Esophagus (tissue), 2 donors: ENCODE measurements at regions not wholly inside any gene's neighbourhood (a gene's known extent, or its start where the extent isn't known, plus 50 kb on each side); places are given as distances from the start of the nearest gene placed in this dataset.

Experiments used
- H3K27ac ChIP-seq, 2 donors: one replicate each; pipeline ENCODE4 v1.5.1; 2013; ENCODE audit warnings: low read depth in 2 of 2, mild to moderate bottlenecking in 2 of 2, inconsistent platforms in 1 of 2, low read length in 1 of 2, moderate library complexity in 1 of 2
- H3K27me3 ChIP-seq, 2 donors: one replicate each; pipeline ENCODE4 v1.6.1; 2013; ENCODE audit warnings: low read length in 2 of 2, control low read depth in 1 of 2, mild to moderate bottlenecking in 1 of 2; ENCODE audit not compliant: insufficient read depth in 2 of 2, control insufficient read depth in 1 of 2
- H3K36me3 ChIP-seq, 2 donors: one replicate each; pipeline ENCODE4 v1.6.1; 2013; ENCODE audit warnings: low read length in 1 of 2; ENCODE audit not compliant: control insufficient read depth in 2 of 2, insufficient read depth in 2 of 2
- H3K4me1 ChIP-seq, 2 donors: one replicate each; pipeline ENCODE4 v1.6.1; 2013; ENCODE audit warnings: low read length in 1 of 2; ENCODE audit not compliant: control insufficient read depth in 2 of 2, insufficient read depth in 2 of 2
- H3K4me3 ChIP-seq, 2 donors: one replicate each; pipeline ENCODE4 v1.5.1; 2013; ENCODE audit warnings: low read length in 2 of 2, mild to moderate bottlenecking in 2 of 2, low read depth in 1 of 2, moderate library complexity in 1 of 2
- H3K9me3 ChIP-seq, 2 donors: one replicate each; pipeline ENCODE4 v1.6.1; 2013; ENCODE audit warnings: mild to moderate bottlenecking in 2 of 2, low read depth in 1 of 2, low read length in 1 of 2, moderate library complexity in 1 of 2; ENCODE audit not compliant: control insufficient read depth in 2 of 2, insufficient read depth in 1 of 2
- WGBS, 2 donors: extraction: QIAGEN DNeasy Blood & Tissue Kit; methylation state at CpG; one replicate each; pipeline ENCODE4 v1.1.7; 2013; 5-methylcytosine and 5-hydroxymethylcytosine counted together
- donor health status: healthy with polysubstance abuse.
- donor health status: Bipolar disorder and iron deficiency.

DNA sequence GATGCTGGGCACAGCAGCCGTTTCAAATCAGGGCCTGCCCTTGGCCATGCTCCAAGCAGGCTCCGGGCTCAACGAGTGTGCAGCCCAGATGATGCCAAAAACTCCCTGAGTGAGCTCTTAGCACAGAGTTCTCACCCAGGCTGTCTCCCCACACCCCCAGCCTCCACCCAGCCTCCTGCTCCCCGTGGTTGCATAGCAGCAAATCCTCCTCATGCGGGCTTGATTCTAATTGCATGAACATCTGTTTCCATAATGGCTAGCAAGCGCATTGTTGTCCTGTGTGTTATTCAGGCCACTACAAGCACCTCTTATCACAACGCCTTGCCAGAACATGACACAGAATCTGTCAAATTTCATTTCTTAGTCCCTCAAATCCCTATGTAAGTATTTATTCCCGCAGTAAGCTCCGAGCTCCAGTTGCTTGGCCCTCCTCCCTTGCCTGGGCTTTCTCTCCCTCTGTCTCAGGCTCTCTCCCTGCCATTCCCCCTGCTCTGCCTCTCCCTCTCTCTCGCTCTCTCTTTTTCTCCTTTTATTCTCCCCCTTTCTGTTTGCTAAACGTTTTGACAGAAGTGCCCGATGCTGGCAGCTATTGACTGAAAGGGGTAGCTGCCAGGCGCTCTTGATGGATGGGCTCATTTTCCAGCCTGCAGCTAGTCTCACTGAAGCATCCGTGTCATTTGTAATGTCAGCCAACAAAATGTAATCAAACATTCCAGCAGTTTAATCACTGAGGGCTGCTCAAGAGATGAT, 306.5 kb downstream of the IL20RB start:
- WGBS, 2 donors, result 14 to 20% methylated on average over 14 of the region's 14 CpGs
- Histone ChIP-seq H3K27me3 (no peaks in the 10 kb centered on the region), H3K27ac (no peak overlapping the region)

DNA sequence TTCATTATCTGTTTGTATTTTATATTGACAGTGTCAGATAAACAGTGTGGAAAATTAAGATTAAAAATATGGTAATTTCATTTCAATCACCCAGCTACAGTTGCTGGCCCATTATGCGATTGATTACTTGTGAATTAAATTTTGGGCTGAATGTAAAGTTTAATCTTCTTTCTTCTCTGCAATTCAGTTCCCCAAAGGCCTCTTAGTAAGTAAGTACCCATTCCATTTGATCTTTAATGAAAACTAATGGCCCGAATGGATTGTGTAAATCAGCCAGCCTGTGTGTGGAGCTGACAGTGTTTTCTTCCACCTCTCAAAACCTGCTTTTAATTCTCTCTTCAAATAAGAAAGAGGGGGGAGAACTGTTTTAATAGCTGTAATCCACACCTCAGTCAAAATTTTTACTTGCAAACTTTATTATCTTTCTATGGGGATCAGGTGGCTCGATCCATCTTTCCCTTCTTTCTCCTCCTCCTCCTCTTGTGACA, 307.1 kb downstream of the IL20RB start:
- Histone ChIP-seq H3K36me3 (no peaks in the 10 kb centered on the region), H3K4me3 (no peak overlapping the region), H3K9me3 (no peaks in the 10 kb centered on the region), H3K27me3 (no peaks in the 10 kb centered on the region), H3K27ac (no peak overlapping the region), H3K4me1 (peaks cover 0 to 2% of the 10 kb centered on the region in 2 donors)
- 48 to 49% methylated on average over 3 of the region's 3 CpGs for WGBS, 2 donors

More for the DNA sequence above, 306.5 kb downstream of the IL20RB start:
- no peaks in the 10 kb centered on the region for H3K36me3 ChIP-seq
- no peaks in the 10 kb centered on the region for H3K9me3 ChIP-seq
- peaks cover 0 to 2% of the 10 kb centered on the region in 2 donors for H3K4me1 ChIP-seq
- H3K4me3 ChIP-seq, result no peak overlapping the region

DNA sequence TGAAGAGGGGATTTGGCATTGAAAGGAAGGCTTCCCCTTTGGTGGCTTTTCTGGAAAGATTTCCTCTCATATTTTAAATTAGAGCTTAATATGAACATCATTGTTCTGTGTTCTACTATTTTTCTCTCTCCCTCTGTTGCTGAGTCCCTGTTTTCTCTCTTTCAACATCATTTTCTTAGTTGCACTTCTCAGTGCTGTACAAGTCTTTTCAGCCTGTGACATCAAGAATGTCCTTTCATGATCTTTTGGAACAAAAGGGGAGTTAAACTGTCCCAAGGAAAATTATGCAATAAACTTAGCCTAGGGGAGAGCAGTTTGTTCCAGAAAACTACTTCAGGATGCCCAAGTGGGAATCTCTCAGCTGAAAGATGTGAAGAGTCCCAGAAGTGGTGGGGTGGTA, 325.1 kb downstream of the IL20RB start:
- Histone ChIP-seq H3K36me3 (no peaks in the 10 kb centered on the region), H3K4me1 (no peaks in the 10 kb centered on the region), H3K27me3 (no peaks in the 10 kb centered on the region), H3K4me3 (no peak overlapping the region), H3K27ac (no peak overlapping the region), H3K9me3 (no peaks in the 10 kb centered on the region)

DNA sequence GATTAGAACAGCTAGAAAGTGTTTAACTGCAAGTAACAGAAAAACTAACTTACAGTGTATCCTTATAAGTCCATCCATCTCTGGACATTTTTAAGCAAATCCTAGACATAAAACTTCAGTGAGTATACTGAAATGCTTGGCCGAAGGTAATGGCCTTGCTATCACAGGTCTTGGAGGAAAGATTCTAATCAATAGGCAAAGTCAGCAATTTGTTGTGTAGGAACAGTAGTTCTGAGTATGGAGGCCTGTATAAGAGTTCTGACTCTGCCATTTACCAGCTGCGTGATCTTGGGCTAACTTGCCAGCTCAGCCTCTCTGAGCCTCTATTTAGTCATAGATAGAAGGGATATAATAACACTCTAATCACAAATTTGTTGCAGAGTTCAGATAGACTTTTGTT, 328.1 kb downstream of the IL20RB start:
- Histone ChIP-seq H3K9me3 (no peaks in the 10 kb centered on the region), H3K36me3 (no peaks in the 10 kb centered on the region), H3K27ac (no peak overlapping the region), H3K27me3 (no peaks in the 10 kb centered on the region), H3K4me3 (no peak overlapping the region), H3K4me1 (no peaks in the 10 kb centered on the region)
- 80 to 87% methylated on average over 2 of the region's 2 CpGs for WGBS, 2 donors

DNA sequence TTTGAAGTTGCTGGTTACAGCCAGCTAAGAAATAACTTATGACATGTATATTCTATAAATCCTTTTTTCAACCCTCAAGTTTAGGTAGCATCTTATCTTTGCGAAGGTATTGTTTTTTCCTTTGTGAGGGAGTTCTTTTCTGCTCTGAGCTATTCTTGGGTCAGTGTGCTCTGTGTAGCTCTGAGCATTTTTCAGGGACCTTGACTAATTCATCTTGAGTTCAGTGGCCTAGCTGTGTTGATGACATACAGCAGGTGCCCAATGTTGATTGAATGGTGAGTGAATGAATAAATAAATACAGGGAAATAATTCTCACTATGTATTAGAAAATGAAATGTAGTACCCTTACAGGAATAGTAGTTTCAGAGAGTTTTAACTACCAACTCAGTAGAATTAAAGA, 335.3 kb downstream of the IL20RB start:
- H3K36me3 ChIP-seq, result no peaks in the 10 kb centered on the region
- no peaks in the 10 kb centered on the region for H3K4me1 ChIP-seq
- H3K27me3 ChIP-seq, result no peaks in the 10 kb centered on the region
- no peak overlapping the region for H3K27ac ChIP-seq
- 91 to 93% methylated on average over 1 of the region's 1 CpG for WGBS, 2 donors
- H3K9me3 ChIP-seq, result no peaks in the 10 kb centered on the region
- H3K4me3 ChIP-seq, result no peak overlapping the region

DNA sequence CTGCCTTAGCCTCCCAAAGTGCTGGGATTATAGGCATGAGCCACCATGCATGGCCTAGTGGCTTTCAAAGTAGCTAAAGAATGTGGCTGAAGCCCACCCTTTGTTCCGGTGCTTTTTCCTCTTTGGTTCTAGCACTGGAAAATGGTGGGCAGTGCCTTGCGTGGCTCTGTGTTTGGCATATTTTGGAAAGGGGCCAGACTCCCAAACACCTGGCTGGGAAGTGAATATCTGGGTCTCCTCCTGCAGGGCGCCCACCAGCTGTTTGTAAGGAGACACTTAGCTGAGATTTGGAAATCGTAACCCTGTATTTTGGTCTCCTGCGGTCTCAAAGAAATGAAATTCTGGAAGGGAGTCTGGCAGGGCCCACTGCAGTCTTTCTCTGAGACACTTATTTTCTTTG, 336.4 kb downstream of the IL20RB start:
- Histone ChIP-seq H3K4me1 (no peaks in the 10 kb centered on the region), H3K9me3 (no peaks in the 10 kb centered on the region), H3K4me3 (no peak overlapping the region), H3K27me3 (no peaks in the 10 kb centered on the region), H3K27ac (no peak overlapping the region), H3K36me3 (no peaks in the 10 kb centered on the region)
- 79 to 86% methylated on average over 5 of the region's 5 CpGs for WGBS, 2 donors

DNA sequence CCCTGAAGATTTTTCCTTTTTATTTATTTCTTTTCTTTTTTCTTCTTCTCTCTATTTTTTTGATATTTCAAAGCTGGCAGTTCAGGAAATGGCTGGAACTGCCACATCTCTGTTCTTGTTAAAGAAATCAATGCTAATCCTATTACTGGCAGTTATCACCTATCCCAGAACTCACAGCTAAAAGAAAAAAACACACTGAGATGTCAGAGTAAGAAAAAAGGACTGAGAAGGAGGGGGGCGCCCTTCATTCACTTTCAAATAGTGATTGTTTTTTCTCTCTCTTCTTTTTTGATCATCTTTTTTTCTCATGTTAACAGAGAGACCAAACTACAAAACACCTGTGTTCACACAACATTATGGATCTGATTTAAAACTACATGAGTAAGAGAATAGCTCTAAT, 337.1 kb downstream of the IL20RB start:
- Histone ChIP-seq H3K4me3 (no peak overlapping the region), H3K27me3 (no peaks in the 10 kb centered on the region), H3K36me3 (no peaks in the 10 kb centered on the region), H3K4me1 (no peaks in the 10 kb centered on the region), H3K9me3 (no peaks in the 10 kb centered on the region), H3K27ac (no peak overlapping the region)
- 68 to 70% methylated on average over 1 of the region's 1 CpG for WGBS, 2 donors

DNA sequence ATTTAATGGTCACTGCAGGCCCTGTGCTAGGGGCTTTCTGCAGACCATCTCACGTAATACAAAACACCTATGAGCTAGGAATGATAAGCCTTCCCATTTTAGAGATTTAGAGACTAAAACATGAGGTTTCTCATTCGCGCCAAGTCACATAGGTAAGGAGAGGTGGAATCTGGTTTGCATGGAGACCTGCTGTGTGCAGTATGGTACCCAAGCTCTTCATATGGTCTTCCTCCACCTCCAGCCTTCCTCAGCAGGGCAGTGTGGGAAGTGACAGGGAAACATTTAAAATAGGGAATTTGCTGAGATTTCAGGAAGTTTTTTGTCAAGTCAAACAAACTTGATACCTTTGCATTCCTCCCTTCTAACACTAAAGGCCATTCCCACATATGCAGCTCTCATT, 337.6 kb downstream of the IL20RB start:
- Histone ChIP-seq H3K4me3 (no peak overlapping the region), H3K4me1 (no peaks in the 10 kb centered on the region), H3K36me3 (no peaks in the 10 kb centered on the region), H3K27ac (no peak overlapping the region), H3K27me3 (no peaks in the 10 kb centered on the region), H3K9me3 (no peaks in the 10 kb centered on the region)
- 88 to 92% methylated on average over 3 of the region's 3 CpGs for WGBS, 2 donors

DNA sequence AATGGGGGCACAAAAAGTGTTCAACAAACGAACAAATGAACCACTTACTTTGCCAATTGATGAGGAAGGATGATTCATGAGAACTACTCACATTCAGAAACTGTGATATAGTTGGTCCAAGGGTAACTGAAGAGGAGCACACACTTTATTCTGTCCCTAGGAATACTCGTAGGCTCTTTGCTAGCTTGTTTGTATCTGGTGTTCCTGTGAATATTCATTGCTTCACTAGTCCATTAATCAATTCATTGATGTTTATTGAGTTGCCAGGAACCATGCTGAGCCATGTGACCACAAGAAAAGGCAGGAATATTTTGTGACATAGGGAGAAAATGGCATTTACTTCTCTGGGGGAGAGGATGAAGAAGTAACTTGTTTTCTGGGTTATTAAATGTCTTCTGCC, 338.3 kb downstream of the IL20RB start:
- Histone ChIP-seq H3K27me3 (no peaks in the 10 kb centered on the region), H3K4me1 (no peaks in the 10 kb centered on the region), H3K36me3 (no peaks in the 10 kb centered on the region), H3K27ac (no peak overlapping the region), H3K4me3 (no peak overlapping the region), H3K9me3 (no peaks in the 10 kb centered on the region)
- 43 to 52% methylated on average over 2 of the region's 2 CpGs for WGBS, 2 donors

DNA sequence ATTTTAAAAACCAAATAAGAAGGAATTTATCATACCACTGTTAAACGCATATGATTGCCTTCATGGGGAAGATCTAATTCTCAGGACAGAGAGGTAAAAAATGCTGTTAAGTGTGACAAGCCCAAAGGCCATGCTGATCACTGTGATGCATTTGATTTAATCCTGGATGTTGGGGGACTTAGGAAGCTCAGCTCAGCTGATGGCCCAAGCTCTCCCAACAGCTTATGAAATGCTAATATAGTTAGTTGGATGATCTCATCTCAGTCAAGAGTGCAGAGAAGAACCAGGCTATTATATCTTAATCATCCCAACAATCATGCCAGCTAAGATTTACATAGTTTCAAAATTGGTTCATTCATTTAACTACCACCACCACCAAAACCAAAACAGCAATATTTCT, 340.0 kb downstream of the IL20RB start:
- WGBS, 2 donors, result 89 to 92% methylated on average over 1 of the region's 1 CpG
- no peak overlapping the region for H3K27ac ChIP-seq

More for the DNA sequence above, 340.0 kb downstream of the IL20RB start:
- Histone ChIP-seq H3K36me3 (no peaks in the 10 kb centered on the region), H3K9me3 (no peaks in the 10 kb centered on the region), H3K4me3 (no peak overlapping the region), H3K27me3 (no peaks in the 10 kb centered on the region), H3K4me1 (no peaks in the 10 kb centered on the region)
